NCI-H69 (cell line): ENCODE measurements at regions not wholly inside any gene's neighbourhood (a gene's known extent, or its start where the extent isn't known, plus 50 kb on each side); places are given as distances from the start of the nearest gene placed in this dataset.

Source experiments
- DNase-seq: peaks from one replicate; lab custom pipeline; 2025; lab: John Stamatoyannopoulos, UW

DNA sequence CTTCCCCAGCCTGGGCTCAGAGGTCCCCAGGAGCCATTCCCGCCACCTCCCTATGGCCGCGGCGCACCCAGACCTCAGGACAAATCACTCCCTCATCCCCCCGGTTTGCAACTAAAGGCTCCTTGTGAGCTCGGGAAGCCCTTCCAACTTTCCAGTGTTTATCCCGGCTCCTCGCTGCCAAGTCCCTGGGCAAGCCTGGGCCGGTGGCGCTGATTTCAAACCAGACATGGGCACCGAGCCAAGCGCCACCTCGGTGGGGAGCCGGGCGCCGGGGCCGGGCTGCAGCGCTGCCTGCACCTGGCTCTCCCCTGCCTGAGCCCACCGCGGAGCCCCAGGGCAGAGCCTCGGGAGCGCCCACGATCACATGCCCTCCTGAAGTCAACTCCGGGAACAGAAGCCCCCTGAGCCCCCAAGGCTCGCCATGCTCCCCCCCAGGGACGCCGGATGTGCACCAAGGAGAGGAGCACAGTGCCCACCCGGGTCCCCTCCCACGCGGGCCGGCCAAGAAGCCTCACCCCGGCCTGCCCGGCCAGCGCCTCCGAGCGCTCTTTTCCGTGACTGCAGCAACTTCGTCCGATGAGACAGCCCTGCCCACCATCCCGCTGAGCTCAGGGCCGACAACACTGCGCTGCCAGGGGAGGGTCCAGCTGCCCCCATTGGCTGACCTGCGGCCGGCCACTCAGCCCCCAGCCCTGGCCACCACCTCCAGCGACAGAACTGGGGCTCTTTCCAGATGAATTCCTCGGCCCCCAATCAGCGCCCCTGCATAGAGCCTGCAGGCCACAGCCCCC lies 50.0 kb downstream of the NCOR2 start:
- DNase-seq: peak; percentile 97

DNA sequence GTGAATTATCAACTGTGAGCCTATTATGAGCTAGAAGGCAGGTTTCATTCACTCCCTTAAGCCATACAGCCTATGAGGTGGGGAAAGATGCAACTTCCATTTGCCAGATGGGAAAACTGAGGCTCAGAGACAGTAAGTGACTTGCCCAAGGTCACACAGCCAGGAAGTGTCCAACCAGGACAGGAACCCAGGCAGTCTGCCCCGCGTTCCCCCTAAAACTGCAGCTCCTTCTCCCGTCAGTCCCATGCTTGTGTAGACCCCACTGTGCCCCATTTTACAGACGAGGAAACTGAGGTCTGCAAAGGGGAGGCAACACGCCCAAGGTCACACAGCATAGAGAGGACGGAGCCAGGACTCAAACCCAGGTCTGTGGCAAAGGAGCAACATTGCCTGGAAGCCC lies 50.6 kb downstream of the NCOR2 start:
- DNase-seq: peak; percentile 67

DNA sequence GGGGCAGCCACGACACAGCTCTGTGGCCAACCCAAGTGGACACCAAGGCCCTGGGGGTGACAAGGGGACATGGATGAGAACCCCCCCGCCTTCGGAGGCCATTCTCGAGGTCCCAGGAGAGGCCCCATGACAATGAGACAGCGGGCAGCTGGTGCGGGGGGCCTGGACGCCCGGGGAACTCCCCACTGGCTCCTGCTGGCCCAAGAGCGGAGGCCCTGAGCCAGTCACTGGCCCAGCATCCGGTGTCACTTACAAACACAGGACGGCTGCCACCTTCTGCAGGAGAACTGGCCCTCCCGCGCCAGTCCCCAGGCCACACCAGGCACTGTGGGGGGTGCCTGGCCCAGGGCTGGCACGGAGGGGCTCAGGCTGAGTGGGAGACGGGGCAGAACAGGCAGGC lies 51.4 kb downstream of the NCOR2 start:
- no peak for DNase-seq

DNA sequence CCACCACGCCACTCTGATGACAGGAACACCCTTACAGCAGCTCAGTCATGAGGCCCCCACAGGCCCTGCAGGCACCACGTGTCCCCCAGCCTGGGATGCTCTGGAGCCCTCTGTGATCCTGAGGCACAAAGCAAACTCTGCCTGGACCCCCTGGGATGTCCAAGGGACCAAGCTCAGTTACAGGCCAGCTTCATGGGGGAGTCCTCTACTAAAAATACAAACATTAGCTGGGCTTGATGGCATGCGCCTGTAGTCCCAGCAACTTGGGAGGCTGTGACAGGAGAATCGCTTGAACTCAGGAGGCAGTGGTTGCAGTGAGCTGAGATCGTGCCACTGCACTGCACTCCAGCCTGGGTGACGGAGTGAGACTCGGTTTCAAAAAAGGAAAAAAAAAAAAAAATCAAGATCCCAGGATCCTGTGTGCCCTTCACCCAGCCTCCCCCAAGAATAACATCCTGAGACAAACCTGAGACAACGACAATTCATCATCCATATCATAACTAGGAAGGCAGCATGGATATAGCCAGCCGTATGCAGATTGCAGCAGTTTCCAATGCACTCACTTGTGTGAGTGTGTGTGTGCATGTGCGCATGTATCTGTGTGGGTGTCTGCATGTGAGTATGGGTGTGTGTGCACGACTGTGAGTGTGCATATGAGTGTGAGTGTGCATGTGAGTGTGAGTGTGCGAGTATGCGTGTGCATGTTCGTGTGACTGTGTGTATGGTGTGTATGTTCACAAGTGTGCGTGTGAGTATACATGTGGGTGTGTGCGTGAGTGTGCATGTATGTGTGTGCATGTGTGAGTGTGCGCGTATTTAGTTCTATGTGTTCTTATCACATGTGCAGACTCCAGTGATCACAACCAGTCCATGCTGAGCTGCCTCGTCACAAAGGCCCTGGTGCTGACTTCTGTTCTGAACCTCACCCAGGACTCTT lies 52.1 kb downstream of the NCOR2 start:
- DNase-seq: no peak

DNA sequence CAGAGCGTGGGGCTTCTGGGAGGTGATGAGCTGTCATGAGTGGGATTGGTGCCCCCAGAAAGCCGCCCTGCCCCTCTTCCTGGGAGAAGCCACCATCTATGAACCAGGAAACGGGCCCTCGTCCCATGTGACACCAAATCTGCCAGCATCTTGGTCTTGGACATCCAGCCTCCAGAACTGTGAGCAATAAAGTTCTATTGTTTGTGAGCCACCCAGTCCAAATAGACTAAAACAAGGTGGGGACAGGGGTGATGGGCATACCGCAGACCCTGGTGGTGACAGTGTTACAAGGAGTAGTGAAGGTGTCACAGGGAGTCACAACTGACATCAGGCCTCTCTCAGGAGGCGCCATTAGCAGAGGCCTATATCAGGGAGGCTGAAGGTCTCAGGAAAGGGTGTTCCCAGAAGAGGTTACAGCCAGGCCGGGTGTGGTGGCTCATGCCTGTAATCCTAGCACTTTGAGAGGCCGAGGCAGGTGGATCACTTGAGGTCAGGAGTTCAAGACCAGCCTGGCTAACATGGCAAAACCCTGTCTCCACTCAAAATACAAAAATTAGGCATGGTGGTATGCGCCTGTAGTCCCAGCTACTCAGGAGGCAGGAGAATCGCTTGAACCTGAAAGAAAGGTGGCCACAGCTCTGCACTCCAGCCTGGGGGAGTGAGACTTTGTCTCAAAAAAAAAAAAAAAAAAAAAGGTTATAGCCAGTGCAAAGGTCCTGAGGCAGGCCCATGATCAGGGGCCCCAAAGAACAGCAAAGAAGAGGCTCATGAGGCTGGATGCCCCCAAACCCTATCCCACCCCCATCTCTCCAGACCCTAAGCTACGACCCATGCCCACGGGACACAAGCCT lies 53.0 kb downstream of the NCOR2 start:
- DNase-seq: no peak

- no peak for DNase-seq
Observed at GRCh38 chr12:124513297-124513867, 54.0 kb downstream of the NCOR2 start.

DNA sequence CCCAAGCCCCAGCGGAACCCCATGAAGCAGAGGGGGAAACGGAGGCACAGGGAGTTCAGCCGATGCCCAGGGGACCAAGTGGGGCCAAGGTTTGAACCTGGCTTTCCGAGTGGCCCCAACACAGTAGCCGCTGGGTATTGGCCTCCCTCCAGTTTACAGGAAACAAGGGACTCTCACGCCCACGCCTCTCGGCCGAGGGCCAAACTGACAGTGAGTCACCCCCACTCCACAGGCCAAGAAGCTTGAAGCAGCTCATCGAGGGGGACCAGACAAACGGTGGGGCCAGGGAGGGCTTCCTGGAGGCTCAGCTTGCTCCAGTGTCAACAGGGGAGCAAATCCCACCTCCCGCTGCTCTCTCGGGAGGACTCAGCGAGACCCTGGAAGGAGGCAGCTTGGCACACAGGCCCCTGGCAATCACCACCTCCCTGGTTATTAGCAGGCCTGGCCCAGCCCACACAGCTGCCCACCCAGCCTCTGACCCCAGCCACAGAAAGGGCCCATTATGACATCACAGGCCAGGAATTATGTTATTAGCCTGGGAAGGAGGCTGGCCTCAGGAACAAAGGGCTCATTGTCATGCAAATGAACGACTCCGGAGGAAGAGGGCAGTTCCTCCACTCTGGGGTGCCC lies 54.6 kb downstream of the NCOR2 start:
- peak; percentile 97 for DNase-seq

- DNase-seq: no peak
Observed at GRCh38 chr12:124511259-124511985, 56.0 kb downstream of the NCOR2 start.

GRCh38 chr12:124510301-124510970 lies 57.0 kb downstream of the NCOR2 start:
- DNase-seq: peak; percentile 63

- peak; percentile 55 for DNase-seq
Observed at GRCh38 chr12:124509676-124510300, 57.6 kb downstream of the NCOR2 start.

- no peak for DNase-seq
Observed at GRCh38 chr12:124509300-124509675, 58.1 kb downstream of the NCOR2 start.

GRCh38 chr12:124508381-124509079 lies 58.9 kb downstream of the NCOR2 start:
- DNase-seq: peak; percentile 44

- DNase-seq: no peak
Observed at GRCh38 chr12:124507188-124508109, 60.0 kb downstream of the NCOR2 start.

- no peak for DNase-seq
Observed at GRCh38 chr12:124506832-124507153, 60.6 kb downstream of the NCOR2 start.

DNA sequence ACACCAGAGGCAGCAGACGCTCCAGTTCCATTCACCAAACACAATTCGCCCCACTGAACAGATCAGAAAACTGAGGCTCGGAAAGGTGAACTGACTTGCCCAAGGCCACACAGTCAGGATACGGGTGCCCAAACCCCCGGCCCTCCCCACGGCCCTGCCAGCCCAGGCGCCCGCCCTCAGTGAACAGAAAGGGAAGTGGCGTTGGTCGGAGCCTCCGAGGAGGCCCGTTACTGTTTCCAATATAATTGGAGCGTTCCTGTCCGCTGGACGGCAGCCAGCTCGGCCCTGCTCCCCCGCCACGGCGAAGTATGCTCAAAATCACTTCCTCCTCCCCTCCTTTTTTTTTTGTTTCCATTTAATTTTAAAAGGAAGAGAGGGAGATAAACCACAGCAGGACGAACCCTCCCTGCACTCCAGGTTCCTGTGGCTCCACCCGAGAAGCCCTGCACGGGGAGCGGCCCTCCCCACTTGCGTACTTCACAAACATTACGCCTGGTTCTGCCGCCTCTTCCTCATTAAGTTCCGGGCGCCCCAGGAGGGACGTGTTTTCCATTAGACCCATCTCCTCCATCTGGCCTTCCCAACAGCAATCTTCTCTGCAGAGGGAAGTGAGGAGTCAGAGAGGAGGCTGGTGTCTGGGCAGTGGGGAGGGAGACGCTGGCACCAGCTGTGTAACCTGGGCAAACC lies 61.1 kb downstream of the NCOR2 start:
- peak; percentile 100 for DNase-seq

DNA sequence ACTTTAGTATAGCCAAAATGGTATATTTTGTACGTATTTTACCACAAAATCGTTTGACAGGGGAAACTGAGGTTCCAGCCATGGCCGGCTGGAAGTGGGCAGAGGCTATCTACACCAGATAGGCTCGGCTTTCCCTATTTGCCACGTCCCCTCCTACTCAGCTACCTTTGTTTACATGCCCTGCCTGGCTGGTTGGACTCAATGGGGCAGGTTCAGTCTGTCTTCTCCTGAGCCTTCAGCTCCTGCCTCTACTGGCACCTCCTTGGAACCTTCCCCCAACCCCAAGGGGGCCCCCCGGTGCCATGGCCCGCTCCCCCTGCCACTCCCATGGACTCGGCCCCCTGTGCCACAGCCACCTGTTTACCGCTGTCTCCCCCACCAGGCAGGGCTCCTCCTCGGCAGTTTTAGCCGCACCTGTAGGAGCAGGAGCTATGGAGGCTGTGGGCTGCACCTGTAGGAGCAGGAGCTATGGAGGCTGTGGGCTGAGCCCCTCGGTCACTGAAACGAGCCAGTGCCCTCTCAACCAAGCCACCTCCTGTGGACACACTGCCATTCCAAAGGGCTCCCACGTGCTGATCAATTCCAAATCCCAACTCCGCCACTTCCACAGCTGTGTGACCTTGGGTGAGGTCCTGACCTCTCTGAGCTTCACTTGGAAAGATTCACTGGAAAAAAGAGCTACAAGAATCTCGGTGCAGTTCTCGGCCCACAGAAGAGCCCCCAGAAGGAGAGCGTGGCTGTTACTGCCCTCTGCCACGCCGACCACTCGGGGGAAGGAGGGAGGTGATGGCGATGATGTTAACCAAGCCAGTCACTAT lies 62.2 kb downstream of the NCOR2 start:
- no peak for DNase-seq
